Uterus (tissue), 2 donors: ENCODE measurements at regions not wholly inside any gene's neighbourhood (a gene's known extent, or its start where the extent isn't known, plus 50 kb on each side); places are given as distances from the start of the nearest gene placed in this dataset.

Source experiments
- CTCF ChIP-seq, 4 experiments: fragments of 200-600 bp in 2 of 4; fragments of 450-650 bp in 2 of 4; sonication (generic) in 2 of 4; IDR thresholded peaks; one replicate each; pipeline ENCODE4 v1.5.1; 2016 to 2019; ENCODE audit warnings: antibody characterized with exemption in 4 of 4, mild to moderate bottlenecking in 2 of 4, moderate library complexity in 1 of 4
- POLR2A ChIP-seq, 2 donors: fragments of 450-650 bp; IDR thresholded peaks; one replicate each; pipeline ENCODE4 v1.6.1; 2016; ENCODE audit warnings: antibody characterized with exemption in 2 of 2, mild to moderate bottlenecking in 1 of 2, moderate library complexity in 1 of 2

GRCh38 chr2:139925903-139926302 is 1145.7 kb upstream of the NXPH2 start:
- no peak for TF ChIP-seq CTCF (IDR thresholded peaks at IDR 0.05)
- no peak for TF ChIP-seq POLR2A (IDR thresholded peaks at IDR 0.05)
